ENCODE measurements at regions not wholly inside any gene's neighbourhood (a gene's known extent, or its start where the extent isn't known, plus 50 kb on each side); places are given as distances from the start of the nearest gene placed in this dataset.

DNA sequence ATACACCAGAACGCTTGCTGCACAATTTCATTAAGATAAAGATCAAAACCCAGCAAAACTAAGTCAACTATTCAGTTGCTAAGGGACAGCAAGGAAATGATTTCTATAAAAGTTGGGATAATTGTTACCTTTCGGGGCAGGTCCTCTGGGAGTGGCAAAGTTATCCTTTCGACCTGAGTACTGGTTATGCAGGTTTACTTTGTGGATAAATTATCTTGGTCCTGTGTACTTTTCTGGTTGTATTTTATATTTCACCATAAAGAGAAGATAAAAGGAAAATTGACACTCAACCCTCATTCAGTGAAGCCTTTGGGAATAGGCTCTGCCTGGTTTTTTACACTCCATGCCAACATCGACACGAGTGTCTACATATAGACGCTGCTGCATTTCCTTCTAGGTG lies 146.5 kb downstream of the SYK start:
- no peak overlapping the region for H3K4me3 ChIP-seq (ENCODE audit: control insufficient read depth, low read depth, low read length)
- TF ChIP-seq, protein P1, sequence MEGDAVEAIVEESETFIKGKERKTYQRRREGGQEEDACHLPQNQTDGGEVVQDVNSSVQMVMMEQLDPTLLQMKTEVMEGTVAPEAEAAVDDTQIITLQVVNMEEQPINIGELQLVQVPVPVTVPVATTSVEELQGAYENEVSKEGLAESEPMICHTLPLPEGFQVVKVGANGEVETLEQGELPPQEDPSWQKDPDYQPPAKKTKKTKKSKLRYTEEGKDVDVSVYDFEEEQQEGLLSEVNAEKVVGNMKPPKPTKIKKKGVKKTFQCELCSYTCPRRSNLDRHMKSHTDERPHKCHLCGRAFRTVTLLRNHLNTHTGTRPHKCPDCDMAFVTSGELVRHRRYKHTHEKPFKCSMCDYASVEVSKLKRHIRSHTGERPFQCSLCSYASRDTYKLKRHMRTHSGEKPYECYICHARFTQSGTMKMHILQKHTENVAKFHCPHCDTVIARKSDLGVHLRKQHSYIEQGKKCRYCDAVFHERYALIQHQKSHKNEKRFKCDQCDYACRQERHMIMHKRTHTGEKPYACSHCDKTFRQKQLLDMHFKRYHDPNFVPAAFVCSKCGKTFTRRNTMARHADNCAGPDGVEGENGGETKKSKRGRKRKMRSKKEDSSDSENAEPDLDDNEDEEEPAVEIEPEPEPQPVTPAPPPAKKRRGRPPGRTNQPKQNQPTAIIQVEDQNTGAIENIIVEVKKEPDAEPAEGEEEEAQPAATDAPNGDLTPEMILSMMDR (IDR thresholded peaks at IDR 0.05; ENCODE audit: control insufficient read depth, insufficient read depth, low read depth, low read length, missing control alignments) = no peak
- DNase-seq (ENCODE audit: low read depth) = no peak

- TF ChIP-seq, protein P1 (IDR thresholded peaks at IDR 0.05; ENCODE audit: control insufficient read depth, insufficient read depth, low read depth, low read length, missing control alignments) = no peak
- no peak for DNase-seq (ENCODE audit: low read depth)
These were observed 149.0 kb downstream of the SYK start for GRCh38 chr9:90950600-90950999.

DNA sequence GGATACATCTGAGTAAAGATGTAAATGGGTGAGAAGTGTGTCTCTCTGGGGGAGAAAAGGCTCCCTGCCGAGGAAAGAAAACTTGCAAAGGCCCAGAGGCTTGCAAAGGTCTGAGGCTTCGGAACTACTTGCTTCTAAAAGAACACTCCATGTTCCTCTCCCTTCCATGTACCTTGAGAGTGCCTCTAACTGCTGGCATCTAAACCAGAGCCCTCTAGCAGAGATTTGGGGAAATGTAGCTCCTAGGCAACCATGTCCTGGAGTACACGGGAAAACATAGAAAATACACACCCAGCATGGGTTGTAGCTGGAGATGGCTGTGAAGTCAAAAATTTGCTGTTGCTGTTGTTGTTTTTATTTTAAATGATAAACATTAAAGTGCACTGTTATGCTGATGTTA lies 151.6 kb downstream of the SYK start:
- no peak overlapping the region for H3K4me3 ChIP-seq (ENCODE audit: control insufficient read depth, low read depth, low read length)
- TF ChIP-seq, protein P1 (IDR thresholded peaks at IDR 0.05; ENCODE audit: control insufficient read depth, insufficient read depth, low read depth, low read length, missing control alignments) = peak; percentile 5
- no peak for DNase-seq (ENCODE audit: low read depth)

More at GRCh38 chr9:90950600-90950999, 149.0 kb downstream of the SYK start:
- no peak overlapping the region for H3K4me3 ChIP-seq (ENCODE audit: control insufficient read depth, low read depth, low read length)

GRCh38 chr9:90953805-90954204 lies 152.2 kb downstream of the SYK start:
- TF ChIP-seq, protein P1 (IDR thresholded peaks at IDR 0.05; ENCODE audit: control insufficient read depth, insufficient read depth, low read depth, low read length, missing control alignments) = no peak
- H3K4me3 ChIP-seq (ENCODE audit: control insufficient read depth, low read depth, low read length) = no peak overlapping the region
- no peak for DNase-seq (ENCODE audit: low read depth)

DNA sequence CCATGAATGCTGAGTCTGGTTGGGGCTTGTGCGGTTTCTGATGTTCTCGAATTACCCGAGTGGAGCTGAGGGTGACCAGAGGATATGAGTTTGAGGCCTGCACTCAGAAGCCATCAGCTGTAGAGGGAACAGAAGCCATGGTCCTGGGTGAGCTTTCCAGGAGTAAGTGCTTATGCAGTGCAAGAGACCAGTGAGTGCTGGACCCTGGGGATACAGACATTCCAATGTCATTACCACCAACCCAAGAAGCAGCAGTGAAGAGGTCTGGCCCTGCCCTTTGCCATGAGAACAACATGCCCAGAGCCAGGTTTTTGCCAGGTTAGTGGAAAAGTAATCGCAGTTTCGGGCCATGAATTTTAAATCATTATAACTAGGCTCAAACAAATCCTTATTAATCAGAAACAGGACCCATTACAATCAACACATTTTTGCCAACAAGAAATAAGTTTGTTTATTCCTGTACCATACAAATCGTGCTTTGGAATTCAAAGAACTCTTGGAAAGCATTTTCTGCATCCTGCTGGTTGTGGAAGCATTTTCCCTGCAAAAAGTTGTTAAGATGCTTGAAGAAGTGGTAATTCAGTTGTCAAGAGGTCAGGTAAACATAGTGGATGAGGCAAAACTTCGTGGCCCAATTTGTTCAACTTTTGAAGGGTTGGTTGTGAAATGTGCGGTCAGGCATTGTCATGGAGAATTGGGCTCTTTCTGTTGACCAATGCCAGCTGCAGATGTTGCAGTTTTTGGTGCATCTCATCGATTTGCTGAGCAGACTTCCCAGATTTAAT lies 154.6 kb downstream of the SYK start:
- TF ChIP-seq, protein P1 (IDR thresholded peaks at IDR 0.05; ENCODE audit: control insufficient read depth, insufficient read depth, low read depth, low read length, missing control alignments) = no peak
- no peak overlapping the region for H3K4me3 ChIP-seq (ENCODE audit: control insufficient read depth, low read depth, low read length)
- no peak for DNase-seq (ENCODE audit: low read depth)

DNA sequence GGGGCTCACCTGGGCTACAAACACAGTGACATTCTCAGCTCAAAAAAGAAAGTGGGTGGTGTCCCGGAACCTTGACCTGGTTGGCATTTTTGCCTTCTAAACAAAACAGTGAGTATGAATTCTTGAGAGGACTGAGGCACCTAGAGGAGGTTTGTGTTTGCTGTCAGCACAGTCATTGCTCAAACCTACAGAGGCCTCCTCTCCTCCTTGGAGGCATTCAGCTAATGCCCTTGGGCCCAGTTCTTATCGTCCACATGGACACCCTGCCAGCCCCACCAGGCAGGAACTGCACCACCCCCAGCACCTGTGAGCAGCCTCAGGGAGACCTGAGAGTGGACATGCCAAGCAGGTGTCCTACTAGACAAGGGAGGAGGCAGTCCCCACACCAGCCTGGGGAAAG lies 156.7 kb downstream of the SYK start:
- DNase-seq (ENCODE audit: low read depth) = no peak
- TF ChIP-seq, protein P1 (IDR thresholded peaks at IDR 0.05; ENCODE audit: control insufficient read depth, insufficient read depth, low read depth, low read length, missing control alignments) = no peak
- no peak overlapping the region for H3K4me3 ChIP-seq (ENCODE audit: control insufficient read depth, low read depth, low read length)
